ENCODE measurements at regions not wholly inside any gene's neighbourhood (a gene's known extent, or its start where the extent isn't known, plus 50 kb on each side); places are given as distances from the start of the nearest gene placed in this dataset.

DNA sequence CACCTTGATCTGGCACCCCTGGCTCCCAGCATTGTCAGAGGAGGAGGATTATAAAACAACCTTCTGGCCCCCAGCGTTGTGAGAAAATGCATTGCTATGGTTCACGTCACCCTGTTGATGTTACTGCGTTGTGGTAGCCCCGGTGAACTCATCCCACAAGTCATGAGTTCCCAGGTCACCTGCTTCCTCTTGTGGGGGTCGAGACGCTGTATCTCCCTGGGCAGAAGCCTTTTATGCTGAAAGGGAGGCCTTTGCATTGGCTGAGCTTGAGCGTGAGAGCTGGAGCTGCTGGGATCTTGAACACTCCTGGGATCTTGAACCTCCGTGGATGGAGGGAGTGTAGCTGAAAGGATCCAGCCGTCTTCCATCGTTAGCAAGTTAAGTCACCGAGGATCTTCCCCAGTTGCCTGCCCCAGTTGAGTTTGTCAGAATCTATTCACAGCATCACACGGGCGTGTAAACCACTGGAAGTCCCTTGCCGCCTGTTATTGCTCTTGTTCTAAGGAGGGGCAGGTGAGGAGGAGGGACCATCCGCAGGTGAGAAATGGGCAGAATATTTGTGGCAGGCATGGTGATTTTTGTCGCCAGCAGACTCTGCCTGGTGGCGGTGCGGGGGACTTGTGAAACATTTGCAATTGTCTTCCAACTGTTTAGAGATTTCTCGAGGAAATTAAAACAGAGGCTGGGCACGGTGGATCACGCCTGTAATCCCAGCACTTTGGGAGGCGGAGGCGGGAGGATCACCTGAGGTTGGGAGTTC lies 299.9 kb downstream of the ASMT start:
- no peaks in the 10 kb centered on the region for H4K20me1 ChIP-seq (ENCODE audit: insufficient read depth, low read length)
- TF ChIP-seq, protein P1, sequence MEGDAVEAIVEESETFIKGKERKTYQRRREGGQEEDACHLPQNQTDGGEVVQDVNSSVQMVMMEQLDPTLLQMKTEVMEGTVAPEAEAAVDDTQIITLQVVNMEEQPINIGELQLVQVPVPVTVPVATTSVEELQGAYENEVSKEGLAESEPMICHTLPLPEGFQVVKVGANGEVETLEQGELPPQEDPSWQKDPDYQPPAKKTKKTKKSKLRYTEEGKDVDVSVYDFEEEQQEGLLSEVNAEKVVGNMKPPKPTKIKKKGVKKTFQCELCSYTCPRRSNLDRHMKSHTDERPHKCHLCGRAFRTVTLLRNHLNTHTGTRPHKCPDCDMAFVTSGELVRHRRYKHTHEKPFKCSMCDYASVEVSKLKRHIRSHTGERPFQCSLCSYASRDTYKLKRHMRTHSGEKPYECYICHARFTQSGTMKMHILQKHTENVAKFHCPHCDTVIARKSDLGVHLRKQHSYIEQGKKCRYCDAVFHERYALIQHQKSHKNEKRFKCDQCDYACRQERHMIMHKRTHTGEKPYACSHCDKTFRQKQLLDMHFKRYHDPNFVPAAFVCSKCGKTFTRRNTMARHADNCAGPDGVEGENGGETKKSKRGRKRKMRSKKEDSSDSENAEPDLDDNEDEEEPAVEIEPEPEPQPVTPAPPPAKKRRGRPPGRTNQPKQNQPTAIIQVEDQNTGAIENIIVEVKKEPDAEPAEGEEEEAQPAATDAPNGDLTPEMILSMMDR (IDR thresholded peaks at IDR 0.05), result no peak
- Mint-ChIP-seq H3K4me3 (no peak overlapping the region), H3K27me3 (ENCODE audit: low read depth in 3 of 3) (peaks cover 12 to 16% (median 14%) of the 10 kb centered on the region in 3 donors), H3K27ac (peak overlapping the region in 3 of 7 donors; percentile 4 to 40 (median 4)), H3K36me3 (no peaks in the 10 kb centered on the region), H3K9me3 (peaks cover 0 to 8% (median 2%) of the 10 kb centered on the region in 7 donors), H3K4me1 (peaks cover 6% of the 10 kb centered on the region)
- no peak for DNase-seq
- H3K36me3 ChIP-seq (replicated peaks in 1 of 2; ENCODE audit: control insufficient read depth in 1 of 2, insufficient read depth in 2 of 2, low read length in 2 of 2), result no peaks in the 10 kb centered on the region
- H3K9me3 ChIP-seq (replicated peaks in 1 of 2; ENCODE audit: control insufficient read depth in 1 of 2, insufficient read depth in 1 of 2, low read length in 2 of 2), result no peaks in the 10 kb centered on the region
- WGBS (ENCODE audit: insufficient coverage), result 64% methylated on average over 23 of the region's 23 CpGs
- intact Hi-C loops (cut with micrococcal nuclease), result no loop called here
- H3K9ac ChIP-seq (ENCODE audit: insufficient read depth, low read length, poor library complexity, severe bottlenecking), result no peak overlapping the region
- H3K79me2 ChIP-seq (ENCODE audit: insufficient read depth, low read length), result no peaks in the 10 kb centered on the region
- H3K4me2 ChIP-seq (replicated peaks; ENCODE audit: extremely low read depth, low read length, poor library complexity, severe bottlenecking), result no peak overlapping the region
- no peak overlapping the region for H2AFZ ChIP-seq (ENCODE audit: insufficient read depth, low read depth, low read length, poor library complexity, severe bottlenecking)
- H3K4me3 ChIP-seq (replicated peaks in 1 of 3; ENCODE audit: low read depth in 2 of 3, low read length in 3 of 3), result no peak overlapping the region
- H3K27me3 ChIP-seq (ENCODE audit: control insufficient read depth in 2 of 2, insufficient read depth in 2 of 2, low read length in 2 of 2), result no peaks in the 10 kb centered on the region
- no peak overlapping the region for H3K27ac ChIP-seq (ENCODE audit: low read depth in 1 of 2, low read length in 2 of 2)
- no peaks in the 10 kb centered on the region for H3K4me1 ChIP-seq (ENCODE audit: control insufficient read depth in 1 of 2, insufficient read depth in 2 of 2, low read length in 2 of 2)

DNA sequence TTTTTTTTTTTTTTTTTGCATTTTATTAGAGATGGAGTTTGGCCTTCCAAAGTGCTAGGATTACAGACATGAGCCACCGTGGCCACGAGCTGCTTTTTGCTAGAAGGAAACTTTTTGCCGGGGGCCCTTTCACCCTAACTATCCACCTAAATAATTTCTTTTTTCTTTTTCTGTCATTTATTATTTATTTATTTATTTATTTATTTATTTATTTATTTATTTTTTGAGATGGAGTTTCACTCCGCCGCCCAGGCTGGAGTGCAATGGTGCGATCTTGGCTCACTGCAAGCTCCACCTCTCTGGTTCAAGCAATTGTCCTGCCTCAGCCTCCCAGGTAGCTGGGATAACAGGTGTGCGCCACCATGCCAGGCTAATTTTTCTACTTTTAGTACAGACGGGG lies 303.9 kb downstream of the ASMT start:
- Histone ChIP-seq H3K4me1 (ENCODE audit: control insufficient read depth in 1 of 2, insufficient read depth in 2 of 2, low read length in 2 of 2) (no peaks in the 10 kb centered on the region), H4K20me1 (ENCODE audit: insufficient read depth, low read length) (no peaks in the 10 kb centered on the region), H3K9me3 (replicated peaks in 1 of 2; ENCODE audit: control insufficient read depth in 1 of 2, insufficient read depth in 1 of 2, low read length in 2 of 2) (no peaks in the 10 kb centered on the region), H3K9ac (ENCODE audit: insufficient read depth, low read length, poor library complexity, severe bottlenecking) (no peak overlapping the region), H3K36me3 (replicated peaks in 1 of 2; ENCODE audit: control insufficient read depth in 1 of 2, insufficient read depth in 2 of 2, low read length in 2 of 2) (no peaks in the 10 kb centered on the region), H3K27me3 (ENCODE audit: control insufficient read depth in 2 of 2, insufficient read depth in 2 of 2, low read length in 2 of 2) (no peaks in the 10 kb centered on the region), H3K27ac (ENCODE audit: low read depth in 1 of 2, low read length in 2 of 2) (no peak overlapping the region), H3K4me3 (replicated peaks in 1 of 3; ENCODE audit: low read depth in 2 of 3, low read length in 3 of 3) (no peak overlapping the region), H3K79me2 (ENCODE audit: insufficient read depth, low read length) (no peaks in the 10 kb centered on the region), H3K4me2 (replicated peaks; ENCODE audit: extremely low read depth, low read length, poor library complexity, severe bottlenecking) (no peak overlapping the region), H2AFZ (ENCODE audit: insufficient read depth, low read depth, low read length, poor library complexity, severe bottlenecking) (no peak overlapping the region)
- no peaks in the 10 kb centered on the region for H3K36me3 Mint-ChIP-seq
- intact Hi-C loops (cut with micrococcal nuclease), result no loop called here
- 96% methylated on average over 2 of the region's 8 CpGs for WGBS (ENCODE audit: insufficient coverage)
- H3K4me3 Mint-ChIP-seq, result no peak overlapping the region
- H3K27ac Mint-ChIP-seq, result no peak overlapping the region
- H3K27me3 Mint-ChIP-seq (ENCODE audit: low read depth in 3 of 3), result peaks cover 5 to 13% (median 11%) of the 10 kb centered on the region in 3 donors
- peaks cover 0 to 2% (median 0%) of the 10 kb centered on the region in 7 donors for H3K9me3 Mint-ChIP-seq
- TF ChIP-seq, protein P1 (IDR thresholded peaks at IDR 0.05), result no peak
- no peak for DNase-seq
- H3K4me1 Mint-ChIP-seq, result no peaks in the 10 kb centered on the region

Data from CD14-positive monocyte (primary cell).